ENCODE measurements at regions not wholly inside any gene's neighbourhood (a gene's known extent, or its start where the extent isn't known, plus 50 kb on each side); places are given as distances from the start of the nearest gene placed in this dataset.

- Histone ChIP-seq H3K4me1 (ENCODE audit: insufficient read depth, low read length, poor library complexity, severe bottlenecking) (no peaks in the 10 kb centered on the region), H3F3A (ENCODE audit: low read depth) (no peaks in the 10 kb centered on the region), H3K4me3 (ENCODE audit: low read length, poor library complexity, severe bottlenecking) (no peak overlapping the region), H4K20me1 (ENCODE audit: insufficient read depth, low read length, poor library complexity, severe bottlenecking) (no peaks in the 10 kb centered on the region), H3K9me2 (replicated peaks; ENCODE audit: low read depth, low read length) (no peaks in the 10 kb centered on the region), H3K9ac (ENCODE audit: low read depth, low read length, poor library complexity, severe bottlenecking) (no peak overlapping the region), H3K36me3 (ENCODE audit: insufficient read depth, low read length) (no peaks in the 10 kb centered on the region), H3K4me2 (ENCODE audit: low read depth, low read length, poor library complexity, severe bottlenecking) (no peak overlapping the region), H2AFZ (ENCODE audit: low read length) (0 out of 2 replicates have a peak overlapping the region, but pooled peaks have one; percentile 12), H3K79me2 (ENCODE audit: insufficient read depth, low read length) (no peaks in the 10 kb centered on the region), H3K27me3 (ENCODE audit: insufficient read depth, low read length, poor library complexity, severe bottlenecking) (no peaks in the 10 kb centered on the region), H3K9me3 (ENCODE audit: insufficient read depth, low read depth, low read length) (no peaks in the 10 kb centered on the region)
- TF ChIP-seq, protein P1, sequence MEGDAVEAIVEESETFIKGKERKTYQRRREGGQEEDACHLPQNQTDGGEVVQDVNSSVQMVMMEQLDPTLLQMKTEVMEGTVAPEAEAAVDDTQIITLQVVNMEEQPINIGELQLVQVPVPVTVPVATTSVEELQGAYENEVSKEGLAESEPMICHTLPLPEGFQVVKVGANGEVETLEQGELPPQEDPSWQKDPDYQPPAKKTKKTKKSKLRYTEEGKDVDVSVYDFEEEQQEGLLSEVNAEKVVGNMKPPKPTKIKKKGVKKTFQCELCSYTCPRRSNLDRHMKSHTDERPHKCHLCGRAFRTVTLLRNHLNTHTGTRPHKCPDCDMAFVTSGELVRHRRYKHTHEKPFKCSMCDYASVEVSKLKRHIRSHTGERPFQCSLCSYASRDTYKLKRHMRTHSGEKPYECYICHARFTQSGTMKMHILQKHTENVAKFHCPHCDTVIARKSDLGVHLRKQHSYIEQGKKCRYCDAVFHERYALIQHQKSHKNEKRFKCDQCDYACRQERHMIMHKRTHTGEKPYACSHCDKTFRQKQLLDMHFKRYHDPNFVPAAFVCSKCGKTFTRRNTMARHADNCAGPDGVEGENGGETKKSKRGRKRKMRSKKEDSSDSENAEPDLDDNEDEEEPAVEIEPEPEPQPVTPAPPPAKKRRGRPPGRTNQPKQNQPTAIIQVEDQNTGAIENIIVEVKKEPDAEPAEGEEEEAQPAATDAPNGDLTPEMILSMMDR (conservative IDR thresholded peaks at IDR 0.05; ENCODE audit: low read length): no peak
- TF ChIP-seq EZH2phosphoT487 (IDR thresholded peaks at IDR 0.05; ENCODE audit: borderline replicate concordance): no peak
Observed at GRCh38 chr18:35880788-35881455, 91.6 kb upstream of the RMP24 start.

DNA sequence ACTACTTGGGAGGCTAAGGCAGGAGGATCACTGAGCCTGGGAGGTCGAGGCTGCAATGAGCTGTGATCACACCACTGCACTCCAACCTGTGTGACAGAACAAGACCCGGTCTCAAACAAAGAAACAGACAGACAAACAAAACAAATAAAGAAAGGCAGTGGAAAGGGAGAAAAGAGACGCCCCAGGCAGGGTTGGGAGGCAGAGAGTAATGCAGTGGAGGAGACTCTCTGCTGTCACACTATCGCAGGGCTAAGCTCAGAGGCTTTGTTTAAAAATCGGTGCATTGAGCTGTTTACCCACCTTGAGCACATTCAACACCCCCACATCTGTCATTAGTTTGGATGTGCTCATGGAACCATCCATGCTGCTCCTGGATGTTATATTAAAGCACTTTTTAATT is 84.2 kb upstream of the RMP24 start:
- H3K9ac ChIP-seq (ENCODE audit: low read depth, low read length, poor library complexity, severe bottlenecking): no peak overlapping the region
- no peaks in the 10 kb centered on the region for H4K20me1 ChIP-seq (ENCODE audit: insufficient read depth, low read length, poor library complexity, severe bottlenecking)
- H3K4me3 ChIP-seq (ENCODE audit: low read length, poor library complexity, severe bottlenecking): no peak overlapping the region
- no peaks in the 10 kb centered on the region for H3F3A ChIP-seq (ENCODE audit: low read depth)
- H3K79me2 ChIP-seq (ENCODE audit: insufficient read depth, low read length): no peaks in the 10 kb centered on the region
- H3K27me3 ChIP-seq (ENCODE audit: insufficient read depth, low read length, poor library complexity, severe bottlenecking): peaks cover 5% of the 10 kb centered on the region
- H3K4me2 ChIP-seq (ENCODE audit: low read depth, low read length, poor library complexity, severe bottlenecking): no peak overlapping the region
- peaks cover 4% of the 10 kb centered on the region; the same call in 1 of the 2 replicates for H3K9me3 ChIP-seq (ENCODE audit: insufficient read depth, low read depth, low read length)
- H3K9me2 ChIP-seq (replicated peaks; ENCODE audit: low read depth, low read length): no peaks in the 10 kb centered on the region
- H3K36me3 ChIP-seq (ENCODE audit: insufficient read depth, low read length): no peaks in the 10 kb centered on the region
- no peak for TF ChIP-seq EZH2phosphoT487 (IDR thresholded peaks at IDR 0.05; ENCODE audit: borderline replicate concordance)
- TF ChIP-seq, protein P1 (conservative IDR thresholded peaks at IDR 0.05; ENCODE audit: low read length): no peak
- no peaks in the 10 kb centered on the region for H3K4me1 ChIP-seq (ENCODE audit: insufficient read depth, low read length, poor library complexity, severe bottlenecking)
- H2AFZ ChIP-seq (ENCODE audit: low read length): no peak overlapping the region

GRCh38 chr18:35889677-35890076 is 82.8 kb upstream of the RMP24 start:
- H3K4me2 ChIP-seq (ENCODE audit: low read depth, low read length, poor library complexity, severe bottlenecking): no peak overlapping the region
- H4K20me1 ChIP-seq (ENCODE audit: insufficient read depth, low read length, poor library complexity, severe bottlenecking): no peaks in the 10 kb centered on the region
- H3K4me3 ChIP-seq (ENCODE audit: low read length, poor library complexity, severe bottlenecking): no peak overlapping the region
- no peak for TF ChIP-seq EZH2phosphoT487 (IDR thresholded peaks at IDR 0.05; ENCODE audit: borderline replicate concordance)
- TF ChIP-seq, protein P1 (conservative IDR thresholded peaks at IDR 0.05; ENCODE audit: low read length): no peak
- no peaks in the 10 kb centered on the region for H3K4me1 ChIP-seq (ENCODE audit: insufficient read depth, low read length, poor library complexity, severe bottlenecking)
- H3K9ac ChIP-seq (ENCODE audit: low read depth, low read length, poor library complexity, severe bottlenecking): no peak overlapping the region
- H3K9me2 ChIP-seq (replicated peaks; ENCODE audit: low read depth, low read length): no peaks in the 10 kb centered on the region
- H3K36me3 ChIP-seq (ENCODE audit: insufficient read depth, low read length): no peaks in the 10 kb centered on the region
- peaks cover 4% of the 10 kb centered on the region; the same call in 1 of the 2 replicates for H3K9me3 ChIP-seq (ENCODE audit: insufficient read depth, low read depth, low read length)
- no peaks in the 10 kb centered on the region for H3F3A ChIP-seq (ENCODE audit: low read depth)
- no peak overlapping the region for H2AFZ ChIP-seq (ENCODE audit: low read length)
- H3K79me2 ChIP-seq (ENCODE audit: insufficient read depth, low read length): no peaks in the 10 kb centered on the region
- peaks cover 5% of the 10 kb centered on the region for H3K27me3 ChIP-seq (ENCODE audit: insufficient read depth, low read length, poor library complexity, severe bottlenecking)
